ENCODE measurements at regions not wholly inside any gene's neighbourhood (a gene's known extent, or its start where the extent isn't known, plus 50 kb on each side); places are given as distances from the start of the nearest gene placed in this dataset.

GRCh38 chr7:20861468-20861867 is 74.8 kb upstream of the SP8 start (continued):
- no peak for TF ChIP-seq EZH2 (IDR thresholded peaks at IDR 0.05; ENCODE audit: borderline replicate concordance, control insufficient read depth, low read depth, low read length)
- no peak for TF ChIP-seq ZSCAN29 (IDR thresholded peaks at IDR 0.05)

DNA sequence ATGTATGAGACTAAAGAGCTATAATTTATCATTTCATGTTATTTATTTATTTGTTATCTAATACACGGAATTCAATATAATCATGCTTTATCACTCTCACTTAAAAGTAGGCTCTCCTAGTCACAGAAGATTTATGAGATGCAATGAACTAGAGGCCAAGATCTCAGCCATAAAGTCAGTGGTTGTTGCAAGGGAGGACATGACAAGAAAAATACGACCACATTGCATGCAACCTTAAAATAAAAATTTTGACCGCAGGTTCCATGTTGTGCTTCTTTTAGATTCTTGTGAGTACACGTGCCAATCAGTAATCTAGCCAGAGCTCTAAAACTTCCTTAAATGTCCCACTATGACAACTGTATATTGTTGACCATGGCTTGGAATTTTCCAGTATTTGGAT is 75.9 kb upstream of the SP8 start:
- no peak overlapping the region for H3K9ac ChIP-seq (ENCODE audit: control insufficient read depth, insufficient read depth, low read length)
- no peaks in the 10 kb centered on the region for H3K27me3 ChIP-seq (replicated peaks in 1 of 2; ENCODE audit: control insufficient read depth in 2 of 2, insufficient read depth in 2 of 2, low read length in 1 of 2)
- RAD21 ChIA-PET (ENCODE audit: unreplicated experiment): no interaction called here
- no TSS peak for BruUV-seq (replicated peaks)
- CTCF ChIA-PET: no interaction called here
- H3K4me1 ChIP-seq (ENCODE audit: control insufficient read depth, insufficient read depth, low read length): no peaks in the 10 kb centered on the region
- no peaks in the 10 kb centered on the region for H3K36me3 ChIP-seq (ENCODE audit: control insufficient read depth in 2 of 2, insufficient read depth in 2 of 2, low read length in 1 of 2)
- TF ChIP-seq MEF2B (IDR thresholded peaks at IDR 0.05; ENCODE audit: partially characterized antibody, poor library complexity, severe bottlenecking): no peak
- TF ChIP-seq SREBF2 (IDR thresholded peaks at IDR 0.05; ENCODE audit: low read length): no peak
- no peak for TF ChIP-seq RB1 (IDR thresholded peaks at IDR 0.05; ENCODE audit: borderline replicate concordance)
- no peak for TF ChIP-seq NFXL1 (IDR thresholded peaks at IDR 0.05; ENCODE audit: borderline replicate concordance)
- TF ChIP-seq E2F4 (IDR thresholded peaks at IDR 0.05; ENCODE audit: low read depth, low read length): no peak
- TF ChIP-seq HCFC1 (IDR thresholded peaks at IDR 0.05; ENCODE audit: low read length): no peak
- TF ChIP-seq, protein P1, sequence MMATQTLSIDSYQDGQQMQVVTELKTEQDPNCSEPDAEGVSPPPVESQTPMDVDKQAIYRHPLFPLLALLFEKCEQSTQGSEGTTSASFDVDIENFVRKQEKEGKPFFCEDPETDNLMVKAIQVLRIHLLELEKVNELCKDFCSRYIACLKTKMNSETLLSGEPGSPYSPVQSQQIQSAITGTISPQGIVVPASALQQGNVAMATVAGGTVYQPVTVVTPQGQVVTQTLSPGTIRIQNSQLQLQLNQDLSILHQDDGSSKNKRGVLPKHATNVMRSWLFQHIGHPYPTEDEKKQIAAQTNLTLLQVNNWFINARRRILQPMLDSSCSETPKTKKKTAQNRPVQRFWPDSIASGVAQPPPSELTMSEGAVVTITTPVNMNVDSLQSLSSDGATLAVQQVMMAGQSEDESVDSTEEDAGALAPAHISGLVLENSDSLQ (IDR thresholded peaks at IDR 0.05): no peak
- no peak for TF ChIP-seq FOXM1 (IDR thresholded peaks at IDR 0.05; ENCODE audit: low read depth, low read length)
- TF ChIP-seq ZBED1 (IDR thresholded peaks at IDR 0.05; ENCODE audit: borderline replicate concordance): no peak
- no peak for TF ChIP-seq SREBF1 (IDR thresholded peaks at IDR 0.05; ENCODE audit: low read length)
- TF ChIP-seq BCL11A (IDR thresholded peaks at IDR 0.05; ENCODE audit: low read depth, low read length): no peak
- no peak for TF ChIP-seq ZNF217 (IDR thresholded peaks at IDR 0.05)
- TF ChIP-seq SRF (IDR thresholded peaks at IDR 0.05; ENCODE audit: low read depth in 2 of 2, low read length in 2 of 2): no peak
- no peaks in the 10 kb centered on the region for H4K20me1 ChIP-seq (ENCODE audit: control insufficient read depth, insufficient read depth)
- POLR2A ChIA-PET: no interaction called here
- H3K4me2 ChIP-seq (ENCODE audit: control insufficient read depth, insufficient read depth): no peak overlapping the region
- SMC1A ChIA-PET (ENCODE audit: uncharacterized antibody, unreplicated experiment): interaction anchor here (1.0 kb wide), 1 partner anchor 13 kb away, joined by 5 read pairs; no protein-coding TSS in a partner anchor
- no peaks in the 10 kb centered on the region for H3K79me2 ChIP-seq (ENCODE audit: control insufficient read depth, insufficient read depth, low read length)
- no peak overlapping the region for H3K4me3 ChIP-seq
- H3K9me3 ChIP-seq (replicated peaks; ENCODE audit: control insufficient read depth, insufficient read depth, low read length): no peaks in the 10 kb centered on the region
- DNase-seq (ENCODE audit: low read depth, low spot score) (no peak), ATAC-seq (no peak), FAIRE-seq (no peak)
- in situ Hi-C loops (cut with MboI): no loop called here
- H2AFZ ChIP-seq (ENCODE audit: control insufficient read depth, low read depth, low read length): no peak overlapping the region
- intact Hi-C loops (cut with micrococcal nuclease; ENCODE audit: unreplicated experiment): no loop called here
- H3K27ac ChIP-seq (ENCODE audit: control insufficient read depth, insufficient read depth): no peak overlapping the region
- 40% methylated on average over 4 of the region's 4 CpGs for WGBS (ENCODE audit: insufficient coverage, insufficient replicate concordance, low lambda C conversion rate, missing lambda C conversion rate)
